SK-N-SH treated with all-trans-retinoic acid at 6 μM for 48 hours (cell line): ENCODE measurements at regions not wholly inside any gene's neighbourhood (a gene's known extent, or its start where the extent isn't known, plus 50 kb on each side); places are given as distances from the start of the nearest gene placed in this dataset.

Source experiments
- ATAC-seq: fragments of 200-7000 bp; cut with Tn5 transposase; 3 replicates; pipeline ENCODE4 v1.9.1; 2020; ENCODE audit warnings: mild to moderate bottlenecking, moderate library complexity
- ARNTL ChIP-seq: fragments of 450-650 bp; formaldehyde crosslinking; IDR thresholded peaks from 2 replicates; pipeline ENCODE4 v1.5.0; 2020; ENCODE audit warnings: low read depth, mild to moderate bottlenecking, moderate library complexity, borderline replicate concordance
- BACH2 ChIP-seq: fragments of 250-450 bp; sonication (Bioruptor Pico); IDR thresholded peaks from 2 replicates; pipeline ENCODE4 v1.9.0; 2021; ENCODE audit warnings: mild to moderate bottlenecking, borderline replicate concordance
- CSDC2 ChIP-seq: fragments of 250-450 bp; sonication (Bioruptor Pico); IDR thresholded peaks from 2 replicates; pipeline ENCODE4 v1.5.0; 2020; ENCODE audit warnings: mild to moderate bottlenecking, moderate library complexity
- ESRRG ChIP-seq: fragments of 250-450 bp; sonication (Bioruptor Pico); IDR thresholded peaks from 2 replicates; pipeline ENCODE4 v1.6.1; 2021; ENCODE audit warnings: mild to moderate bottlenecking
- ISL1 ChIP-seq: fragments of 250-450 bp; sonication (Bioruptor Pico); IDR thresholded peaks from 2 replicates; pipeline ENCODE4 v2.1.2; 2022; ENCODE audit warnings: mild to moderate bottlenecking, moderate library complexity
- OSR1 ChIP-seq: fragments of 250-450 bp; sonication (Bioruptor Pico); IDR thresholded peaks from 2 replicates; pipeline ENCODE4 v1.8.0; 2022; ENCODE audit warnings: moderate library complexity, mild to moderate bottlenecking, inconsistent platforms
- PPARA ChIP-seq: fragments of 250-450 bp; sonication (Bioruptor Pico); IDR thresholded peaks from 2 replicates; pipeline ENCODE4 v1.5.0; 2020; ENCODE audit warnings: mild to moderate bottlenecking, borderline replicate concordance
- RARB ChIP-seq: fragments of 250-450 bp; sonication (Bioruptor Pico); IDR thresholded peaks from 2 replicates; pipeline ENCODE4 v1.8.0; 2021; ENCODE audit warnings: mild to moderate bottlenecking, moderate library complexity
- SNAI2 ChIP-seq: fragments of 250-450 bp; sonication (Bioruptor Pico); IDR thresholded peaks from 2 replicates; pipeline ENCODE4 v1.5.0; 2020; ENCODE audit warnings: mild to moderate bottlenecking, moderate library complexity
- TCF4 ChIP-seq: fragments of 250-450 bp; sonication (Bioruptor Pico); IDR thresholded peaks from 2 replicates; pipeline ENCODE4 v1.8.0; 2021; ENCODE audit warnings: mild to moderate bottlenecking, moderate library complexity, borderline replicate concordance
- TOX ChIP-seq: fragments of 250-450 bp; sonication (Bioruptor Pico); IDR thresholded peaks from 2 replicates; pipeline ENCODE4 v1.8.0; 2021; ENCODE audit warnings: mild to moderate bottlenecking, moderate library complexity, borderline replicate concordance
- ZC3H10 ChIP-seq: fragments of 250-450 bp; sonication (Bioruptor Pico); IDR thresholded peaks from 2 replicates; pipeline ENCODE4 v1.5.1; 2021; ENCODE audit warnings: mild to moderate bottlenecking, moderate library complexity
- ZFP3 ChIP-seq: fragments of 250-450 bp; sonication (Bioruptor Pico); IDR thresholded peaks from 2 replicates; pipeline ENCODE4 v1.5.0; 2020; ENCODE audit warnings: mild to moderate bottlenecking, moderate library complexity
- ZFP30 ChIP-seq: fragments of 450-650 bp; formaldehyde crosslinking; IDR thresholded peaks from 2 replicates; pipeline ENCODE4 v1.5.0; 2022; ENCODE audit warnings: mild to moderate bottlenecking, moderate library complexity
- ZNF565 ChIP-seq: fragments of 450-650 bp; formaldehyde crosslinking; conservative IDR thresholded peaks from 2 replicates; pipeline ENCODE4 v1.5.0; 2020; ENCODE audit warnings: low read depth, mild to moderate bottlenecking, moderate library complexity
- ZNF70 ChIP-seq: fragments of 450-650 bp; formaldehyde crosslinking; IDR thresholded peaks from 2 replicates; pipeline ENCODE4 v1.5.0; 2020; ENCODE audit warnings: mild to moderate bottlenecking, moderate library complexity
- ZNF8 ChIP-seq: fragments of 450-650 bp; formaldehyde crosslinking; IDR thresholded peaks from 2 replicates; pipeline ENCODE4 v1.5.0; 2020; ENCODE audit warnings: mild to moderate bottlenecking, moderate library complexity
- TF ChIP-seq, protein P1 (sequence below): fragments of 250-450 bp; sonication (Bioruptor Pico); IDR thresholded peaks from 2 replicates; pipeline ENCODE4 v1.5.1; 2020; ENCODE audit warnings: low read depth, mild to moderate bottlenecking, moderate library complexity
- TF ChIP-seq, protein P2 (sequence below): fragments of 250-450 bp; sonication (Bioruptor Pico); IDR thresholded peaks from 2 replicates; pipeline ENCODE4 v1.8.0; 2020; ENCODE audit warnings: mild to moderate bottlenecking, moderate library complexity, borderline replicate concordance
- TF ChIP-seq, protein P3 (sequence below): fragments of 250-450 bp; sonication (Bioruptor Pico); IDR thresholded peaks from 2 replicates; pipeline ENCODE4 v1.5.1; 2021; ENCODE audit warnings: mild to moderate bottlenecking, moderate library complexity
- TF ChIP-seq, protein P4 (sequence below): fragments of 250-450 bp; sonication (Bioruptor Pico); IDR thresholded peaks from 2 replicates; pipeline ENCODE4 v1.8.0; 2021; ENCODE audit warnings: low read depth, mild to moderate bottlenecking, moderate library complexity, borderline replicate concordance
- TF ChIP-seq, protein P5 (sequence below): fragments of 250-450 bp; sonication (Bioruptor Pico); IDR thresholded peaks from 2 replicates; pipeline ENCODE4 v1.5.0; 2020; ENCODE audit warnings: mild to moderate bottlenecking, moderate library complexity

DNA sequence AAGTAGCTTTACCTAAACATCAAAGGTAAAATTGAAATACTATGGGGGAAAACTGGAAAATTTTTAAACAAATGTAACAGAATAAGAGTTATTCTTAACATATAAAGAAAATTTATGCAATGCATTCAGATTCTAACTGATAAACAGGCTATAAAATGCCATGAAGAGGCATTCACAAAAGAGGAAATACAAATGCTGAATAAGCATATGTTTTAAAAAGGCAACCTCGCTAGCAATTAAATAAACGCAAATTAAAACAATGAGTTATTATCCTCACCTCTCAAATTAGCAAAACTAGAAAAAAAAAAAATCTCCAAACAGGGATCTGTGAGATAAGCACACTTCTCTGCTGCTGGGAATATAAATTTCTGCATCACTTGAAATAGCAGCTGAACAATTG, 63.2 kb upstream of the BRINP1 start:
- ATAC-seq = no peak
- TF ChIP-seq TOX (no peak), ZFP3 (no peak), ARNTL (no peak), CSDC2 (CRISPR knock-in tag) (no peak), ZNF70 (CRISPR knock-in tag) (no peak), PPARA (CRISPR knock-in tag) (no peak)
- TF ChIP-seq, protein P1, sequence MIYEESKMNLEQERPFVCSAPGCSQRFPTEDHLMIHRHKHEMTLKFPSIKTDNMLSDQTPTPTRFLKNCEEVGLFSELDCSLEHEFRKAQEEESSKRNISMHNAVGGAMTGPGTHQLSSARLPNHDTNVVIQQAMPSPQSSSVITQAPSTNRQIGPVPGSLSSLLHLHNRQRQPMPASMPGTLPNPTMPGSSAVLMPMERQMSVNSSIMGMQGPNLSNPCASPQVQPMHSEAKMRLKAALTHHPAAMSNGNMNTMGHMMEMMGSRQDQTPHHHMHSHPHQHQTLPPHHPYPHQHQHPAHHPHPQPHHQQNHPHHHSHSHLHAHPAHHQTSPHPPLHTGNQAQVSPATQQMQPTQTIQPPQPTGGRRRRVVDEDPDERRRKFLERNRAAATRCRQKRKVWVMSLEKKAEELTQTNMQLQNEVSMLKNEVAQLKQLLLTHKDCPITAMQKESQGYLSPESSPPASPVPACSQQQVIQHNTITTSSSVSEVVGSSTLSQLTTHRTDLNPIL (CRISPR knock-in tag) = no peak

DNA sequence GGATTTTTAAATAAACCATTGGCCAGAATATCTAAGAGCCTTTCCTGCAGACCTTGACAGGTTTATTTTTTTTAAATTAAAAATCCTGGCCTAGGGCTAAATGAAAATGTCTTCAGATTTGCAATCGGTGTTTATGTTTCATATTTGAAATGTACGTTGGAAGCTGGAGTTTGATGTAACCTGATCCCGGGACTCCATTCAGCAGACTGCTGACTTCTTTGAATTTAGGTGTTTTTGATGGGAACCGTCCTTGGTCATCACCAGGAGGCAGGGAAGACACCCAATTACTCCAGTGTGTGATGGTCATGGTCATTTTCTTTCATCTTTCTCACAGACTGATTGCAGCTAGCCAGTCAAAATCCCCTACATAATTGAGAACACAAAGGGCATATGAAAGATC, 60.1 kb upstream of the BRINP1 start:
- TF ChIP-seq ARNTL (no peak), PPARA (CRISPR knock-in tag) (no peak), SNAI2 (CRISPR knock-in tag) (no peak), RARB (CRISPR knock-in tag) (no peak), ZNF8 (no peak), ZC3H10 (CRISPR knock-in tag) (no peak), ESRRG (CRISPR knock-in tag) (no peak), BACH2 (no peak), ISL1 (CRISPR knock-in tag) (no peak), ZFP30 (CRISPR knock-in tag) (no peak), ZFP3 (no peak), ZNF565 (no peak)
- TF ChIP-seq, protein P2, sequence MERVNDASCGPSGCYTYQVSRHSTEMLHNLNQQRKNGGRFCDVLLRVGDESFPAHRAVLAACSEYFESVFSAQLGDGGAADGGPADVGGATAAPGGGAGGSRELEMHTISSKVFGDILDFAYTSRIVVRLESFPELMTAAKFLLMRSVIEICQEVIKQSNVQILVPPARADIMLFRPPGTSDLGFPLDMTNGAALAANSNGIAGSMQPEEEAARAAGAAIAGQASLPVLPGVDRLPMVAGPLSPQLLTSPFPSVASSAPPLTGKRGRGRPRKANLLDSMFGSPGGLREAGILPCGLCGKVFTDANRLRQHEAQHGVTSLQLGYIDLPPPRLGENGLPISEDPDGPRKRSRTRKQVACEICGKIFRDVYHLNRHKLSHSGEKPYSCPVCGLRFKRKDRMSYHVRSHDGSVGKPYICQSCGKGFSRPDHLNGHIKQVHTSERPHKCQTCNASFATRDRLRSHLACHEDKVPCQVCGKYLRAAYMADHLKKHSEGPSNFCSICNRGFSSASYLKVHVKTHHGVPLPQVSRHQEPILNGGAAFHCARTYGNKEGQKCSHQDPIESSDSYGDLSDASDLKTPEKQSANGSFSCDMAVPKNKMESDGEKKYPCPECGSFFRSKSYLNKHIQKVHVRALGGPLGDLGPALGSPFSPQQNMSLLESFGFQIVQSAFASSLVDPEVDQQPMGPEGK (CRISPR knock-in tag) = no peak
- TF ChIP-seq, protein P3, sequence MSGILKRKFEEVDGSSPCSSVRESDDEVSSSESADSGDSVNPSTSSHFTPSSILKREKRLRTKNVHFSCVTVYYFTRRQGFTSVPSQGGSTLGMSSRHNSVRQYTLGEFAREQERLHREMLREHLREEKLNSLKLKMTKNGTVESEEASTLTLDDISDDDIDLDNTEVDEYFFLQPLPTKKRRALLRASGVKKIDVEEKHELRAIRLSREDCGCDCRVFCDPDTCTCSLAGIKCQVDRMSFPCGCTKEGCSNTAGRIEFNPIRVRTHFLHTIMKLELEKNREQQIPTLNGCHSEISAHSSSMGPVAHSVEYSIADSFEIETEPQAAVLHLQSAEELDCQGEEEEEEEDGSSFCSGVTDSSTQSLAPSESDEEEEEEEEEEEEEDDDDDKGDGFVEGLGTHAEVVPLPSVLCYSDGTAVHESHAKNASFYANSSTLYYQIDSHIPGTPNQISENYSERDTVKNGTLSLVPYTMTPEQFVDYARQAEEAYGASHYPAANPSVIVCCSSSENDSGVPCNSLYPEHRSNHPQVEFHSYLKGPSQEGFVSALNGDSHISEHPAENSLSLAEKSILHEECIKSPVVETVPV (CRISPR knock-in tag) = no peak
- TF ChIP-seq, protein P1 (CRISPR knock-in tag) = no peak
- TF ChIP-seq, protein P4, sequence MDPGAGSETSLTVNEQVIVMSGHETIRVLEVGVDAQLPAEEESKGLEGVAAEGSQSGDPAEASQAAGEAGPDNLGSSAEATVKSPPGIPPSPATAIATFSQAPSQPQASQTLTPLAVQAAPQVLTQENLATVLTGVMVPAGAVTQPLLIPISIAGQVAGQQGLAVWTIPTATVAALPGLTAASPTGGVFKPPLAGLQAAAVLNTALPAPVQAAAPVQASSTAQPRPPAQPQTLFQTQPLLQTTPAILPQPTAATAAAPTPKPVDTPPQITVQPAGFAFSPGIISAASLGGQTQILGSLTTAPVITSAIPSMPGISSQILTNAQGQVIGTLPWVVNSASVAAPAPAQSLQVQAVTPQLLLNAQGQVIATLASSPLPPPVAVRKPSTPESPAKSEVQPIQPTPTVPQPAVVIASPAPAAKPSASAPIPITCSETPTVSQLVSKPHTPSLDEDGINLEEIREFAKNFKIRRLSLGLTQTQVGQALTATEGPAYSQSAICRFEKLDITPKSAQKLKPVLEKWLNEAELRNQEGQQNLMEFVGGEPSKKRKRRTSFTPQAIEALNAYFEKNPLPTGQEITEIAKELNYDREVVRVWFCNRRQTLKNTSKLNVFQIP (CRISPR knock-in tag) = no peak
- no peak for ATAC-seq

DNA sequence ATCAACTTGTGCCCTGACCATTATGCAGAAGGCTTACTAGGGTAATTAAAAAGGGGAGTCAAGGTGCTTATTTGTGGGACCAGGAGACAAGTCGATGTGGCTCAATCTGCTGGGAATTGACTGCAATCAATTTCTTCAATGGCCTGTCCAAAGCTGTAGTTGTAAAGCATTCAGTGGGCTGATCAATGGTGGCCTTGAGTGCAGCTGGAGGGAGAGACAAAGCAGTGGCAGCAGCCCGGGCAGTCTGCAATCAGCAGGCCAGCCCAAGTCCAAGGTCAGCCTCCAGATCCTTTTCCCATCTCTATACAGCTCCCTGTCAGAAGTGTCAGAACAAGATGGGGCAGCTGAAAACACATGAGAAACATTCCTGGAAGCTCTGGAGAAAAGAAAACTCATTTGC, 51.0 kb upstream of the BRINP1 start:
- no peak for ATAC-seq
- TF ChIP-seq TOX (no peak), ZFP3 (no peak), RARB (CRISPR knock-in tag) (no peak), CSDC2 (CRISPR knock-in tag) (no peak), BACH2 (no peak), OSR1 (CRISPR knock-in tag) (no peak), ZC3H10 (CRISPR knock-in tag) (no peak), PPARA (CRISPR knock-in tag) (no peak), TCF4 (CRISPR knock-in tag) (no peak), SNAI2 (CRISPR knock-in tag) (no peak)
- TF ChIP-seq, protein P1 (CRISPR knock-in tag) = no peak
- TF ChIP-seq, protein P5, sequence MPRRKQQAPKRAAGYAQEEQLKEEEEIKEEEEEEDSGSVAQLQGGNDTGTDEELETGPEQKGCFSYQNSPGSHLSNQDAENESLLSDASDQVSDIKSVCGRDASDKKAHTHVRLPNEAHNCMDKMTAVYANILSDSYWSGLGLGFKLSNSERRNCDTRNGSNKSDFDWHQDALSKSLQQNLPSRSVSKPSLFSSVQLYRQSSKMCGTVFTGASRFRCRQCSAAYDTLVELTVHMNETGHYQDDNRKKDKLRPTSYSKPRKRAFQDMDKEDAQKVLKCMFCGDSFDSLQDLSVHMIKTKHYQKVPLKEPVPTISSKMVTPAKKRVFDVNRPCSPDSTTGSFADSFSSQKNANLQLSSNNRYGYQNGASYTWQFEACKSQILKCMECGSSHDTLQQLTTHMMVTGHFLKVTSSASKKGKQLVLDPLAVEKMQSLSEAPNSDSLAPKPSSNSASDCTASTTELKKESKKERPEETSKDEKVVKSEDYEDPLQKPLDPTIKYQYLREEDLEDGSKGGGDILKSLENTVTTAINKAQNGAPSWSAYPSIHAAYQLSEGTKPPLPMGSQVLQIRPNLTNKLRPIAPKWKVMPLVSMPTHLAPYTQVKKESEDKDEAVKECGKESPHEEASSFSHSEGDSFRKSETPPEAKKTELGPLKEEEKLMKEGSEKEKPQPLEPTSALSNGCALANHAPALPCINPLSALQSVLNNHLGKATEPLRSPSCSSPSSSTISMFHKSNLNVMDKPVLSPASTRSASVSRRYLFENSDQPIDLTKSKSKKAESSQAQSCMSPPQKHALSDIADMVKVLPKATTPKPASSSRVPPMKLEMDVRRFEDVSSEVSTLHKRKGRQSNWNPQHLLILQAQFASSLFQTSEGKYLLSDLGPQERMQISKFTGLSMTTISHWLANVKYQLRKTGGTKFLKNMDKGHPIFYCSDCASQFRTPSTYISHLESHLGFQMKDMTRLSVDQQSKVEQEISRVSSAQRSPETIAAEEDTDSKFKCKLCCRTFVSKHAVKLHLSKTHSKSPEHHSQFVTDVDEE = no peak
- TF ChIP-seq, protein P3 (CRISPR knock-in tag) = no peak
- TF ChIP-seq, protein P4 (CRISPR knock-in tag) = no peak
